Spleen (tissue), 11 donors: ENCODE measurements at regions not wholly inside any gene's neighbourhood (a gene's known extent, or its start where the extent isn't known, plus 50 kb on each side); places are given as distances from the start of the nearest gene placed in this dataset.
"Not testable (repeated sequence)": the region's sequence is repeated elsewhere in the genome, so short reads cannot be mapped to it uniquely, and the experiment has no call there.

Source experiments
- DNase-seq: peaks from one replicate; pipeline ENCODE4 v3.0.0-alpha.2; 2020
- H3K27ac ChIP-seq, 8 donors: fragments of 200-600 bp; sonication (generic) in 7 of 8; 1 replicate in 4 of 8; 2 replicates in 4 of 8; pipeline versions ENCODE4 v1.5.0 to v1.8.0; 2016 to 2021; ENCODE audit warnings: inconsistent platforms in 4 of 8, mild to moderate bottlenecking in 4 of 8, moderate library complexity in 1 of 8
- H3K27me3 ChIP-seq, 7 donors: fragments of 200-600 bp; sonication (generic) in 6 of 7; replicated peaks in 1 of 7; 1 replicate in 4 of 7; 2 replicates in 3 of 7; pipeline versions ENCODE4 v1.5.0 to v1.8.0; 2016 to 2021; ENCODE audit warnings: inconsistent platforms in 3 of 7, mild to moderate bottlenecking in 1 of 7
- H3K36me3 ChIP-seq, 6 donors: fragments of 200-600 bp; sonication (generic) in 5 of 6; 1 replicate in 4 of 6; 2 replicates in 2 of 6; pipeline versions ENCODE4 v1.5.0 to v1.8.0; 2016 to 2021; ENCODE audit warnings: inconsistent platforms in 2 of 6
- H3K4me1 ChIP-seq, 6 donors: fragments of 200-600 bp; sonication (generic) in 5 of 6; 1 replicate in 3 of 6; 2 replicates in 3 of 6; pipeline versions ENCODE4 v1.5.0 to v1.8.0; 2016 to 2021; ENCODE audit warnings: inconsistent platforms in 3 of 6
- H3K4me3 ChIP-seq, 8 donors: fragments of 200-600 bp; sonication (generic) in 7 of 8; 1 replicate in 4 of 8; 2 replicates in 4 of 8; pipeline versions ENCODE4 v1.5.0 to v1.8.0; 2016 to 2021; ENCODE audit warnings: inconsistent platforms in 4 of 8, mild to moderate bottlenecking in 4 of 8, moderate library complexity in 2 of 8
- H3K9me3 ChIP-seq, 8 donors: fragments of 200-600 bp; sonication (generic) in 7 of 8; 1 replicate in 4 of 8; 2 replicates in 4 of 8; pipeline versions ENCODE4 v1.5.0 to v1.8.0; 2016 to 2021; ENCODE audit warnings: inconsistent platforms in 4 of 8
- POLR2A ChIP-seq, 3 donors: fragments of 450-650 bp; IDR thresholded peaks; one replicate each; pipeline ENCODE4 v1.5.1; 2017; ENCODE audit warnings: antibody characterized with exemption in 3 of 3, mild to moderate bottlenecking in 1 of 3
- POLR2AphosphoS5 ChIP-seq, 3 donors: sonication (generic); formaldehyde crosslinking; IDR thresholded peaks; one replicate each; pipeline ENCODE4 v1.5.1; 2017; ENCODE audit warnings: antibody characterized with exemption in 3 of 3
- WGBS, 5 donors: extraction: QIAGEN DNeasy Blood & Tissue Kit in 3 of 5; methylation state at CpG; one replicate each; pipeline versions ENCODE4 v1.1.5 to v1.1.7; 2013 to 2018; 5-methylcytosine and 5-hydroxymethylcytosine counted together
- intact Hi-C: fragments of 100-400 bp; cut with DNase I; formaldehyde crosslinking; loops from one replicate; pipeline ENCODE4 v1.15.0; 2023; ENCODE audit warnings: low total_unique reads
- TF ChIP-seq, protein P1 (sequence below), 11 experiments: fragments of 200-600 bp in 7 of 11; fragments of 450-650 bp in 4 of 11; sonication (generic) in 4 of 11; IDR thresholded peaks in 8 of 11; conservative IDR thresholded peaks in 3 of 11; 1 replicate in 7 of 11; 2 replicates in 4 of 11; pipeline versions ENCODE4 v1.4.0 to v1.8.0; 2016 to 2021; ENCODE audit warnings: antibody characterized with exemption in 11 of 11, inconsistent platforms in 4 of 11, mild to moderate bottlenecking in 1 of 11
- donor health status: healthy with polysubstance abuse.
- donor health status: DM: no; HTN: no; CAD: no; lungs with moderate emphysema.
- donor health status: DM: no; HTN: no; CAD: no.
- donor health status: Bipolar disorder and iron deficiency.
- donor health status: healthy.
- donor health status: DM: no; HTN: no; CAD: no.
- donor health status: DM: yes; HTN: yes; CAD: no.

DNA sequence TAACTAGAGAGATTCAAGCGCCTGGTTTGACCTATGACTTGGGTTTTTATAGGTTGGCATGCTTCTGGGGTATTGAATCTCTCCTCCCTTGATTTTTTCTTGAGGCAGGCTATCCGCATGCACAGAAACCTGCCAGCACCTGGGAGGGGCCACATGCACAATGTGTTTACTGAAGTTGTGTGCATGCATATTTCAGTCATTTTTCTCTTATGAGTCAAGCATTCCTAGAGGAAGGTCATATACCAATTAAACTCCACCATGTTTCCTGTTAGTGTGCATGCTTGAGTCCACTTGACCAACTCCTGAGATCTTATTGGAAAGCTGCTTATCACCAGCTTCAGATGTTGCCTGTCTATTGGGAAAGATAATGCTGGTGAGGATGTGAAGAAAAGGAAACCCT is 1718.4 kb downstream of the LRRC4C start:
- Histone ChIP-seq H3K4me1 (no peaks in the 10 kb centered on the region), H3K36me3 (no peaks in the 10 kb centered on the region), H3K27ac (no peak overlapping the region), H3K9me3 (peaks cover 0 to 16% (median 0%) of the 10 kb centered on the region in 8 donors), H3K27me3 (no peaks in the 10 kb centered on the region), H3K4me3 (no peak overlapping the region)
- no peak for DNase-seq
- WGBS, 5 donors: 82 to 98% (median 90%) methylated on average over 2 of the region's 2 CpGs
- TF ChIP-seq POLR2A (IDR thresholded peaks at IDR 0.05) (no peak), POLR2AphosphoS5 (IDR thresholded peaks at IDR 0.05) (no peak)
- TF ChIP-seq, protein P1, sequence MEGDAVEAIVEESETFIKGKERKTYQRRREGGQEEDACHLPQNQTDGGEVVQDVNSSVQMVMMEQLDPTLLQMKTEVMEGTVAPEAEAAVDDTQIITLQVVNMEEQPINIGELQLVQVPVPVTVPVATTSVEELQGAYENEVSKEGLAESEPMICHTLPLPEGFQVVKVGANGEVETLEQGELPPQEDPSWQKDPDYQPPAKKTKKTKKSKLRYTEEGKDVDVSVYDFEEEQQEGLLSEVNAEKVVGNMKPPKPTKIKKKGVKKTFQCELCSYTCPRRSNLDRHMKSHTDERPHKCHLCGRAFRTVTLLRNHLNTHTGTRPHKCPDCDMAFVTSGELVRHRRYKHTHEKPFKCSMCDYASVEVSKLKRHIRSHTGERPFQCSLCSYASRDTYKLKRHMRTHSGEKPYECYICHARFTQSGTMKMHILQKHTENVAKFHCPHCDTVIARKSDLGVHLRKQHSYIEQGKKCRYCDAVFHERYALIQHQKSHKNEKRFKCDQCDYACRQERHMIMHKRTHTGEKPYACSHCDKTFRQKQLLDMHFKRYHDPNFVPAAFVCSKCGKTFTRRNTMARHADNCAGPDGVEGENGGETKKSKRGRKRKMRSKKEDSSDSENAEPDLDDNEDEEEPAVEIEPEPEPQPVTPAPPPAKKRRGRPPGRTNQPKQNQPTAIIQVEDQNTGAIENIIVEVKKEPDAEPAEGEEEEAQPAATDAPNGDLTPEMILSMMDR (IDR thresholded peaks at IDR 0.05 in 8 of 11, conservative IDR thresholded peaks at IDR 0.05 in 3 of 11): no peak
- intact Hi-C loops: no loop called here

DNA sequence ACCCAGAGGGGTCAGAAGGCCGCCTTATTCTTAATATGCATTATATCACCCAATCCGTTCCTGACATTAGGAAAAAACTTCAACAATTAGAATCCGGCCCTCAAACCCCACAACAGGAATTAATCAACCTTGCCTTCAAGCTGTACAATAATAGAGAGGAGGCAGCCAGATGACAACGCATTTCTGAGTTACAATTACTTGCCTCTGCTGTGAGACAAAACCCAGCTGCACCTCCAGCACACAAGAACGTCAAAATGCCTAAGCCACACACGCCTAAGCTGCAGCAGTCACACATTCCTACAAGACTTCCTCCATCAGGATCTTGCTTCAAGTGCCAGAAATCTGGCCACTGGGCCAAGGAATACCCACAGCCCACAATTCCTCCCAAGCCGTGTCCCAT is 1723.1 kb downstream of the LRRC4C start:
- intact Hi-C loops: not testable (repeated sequence)

DNA sequence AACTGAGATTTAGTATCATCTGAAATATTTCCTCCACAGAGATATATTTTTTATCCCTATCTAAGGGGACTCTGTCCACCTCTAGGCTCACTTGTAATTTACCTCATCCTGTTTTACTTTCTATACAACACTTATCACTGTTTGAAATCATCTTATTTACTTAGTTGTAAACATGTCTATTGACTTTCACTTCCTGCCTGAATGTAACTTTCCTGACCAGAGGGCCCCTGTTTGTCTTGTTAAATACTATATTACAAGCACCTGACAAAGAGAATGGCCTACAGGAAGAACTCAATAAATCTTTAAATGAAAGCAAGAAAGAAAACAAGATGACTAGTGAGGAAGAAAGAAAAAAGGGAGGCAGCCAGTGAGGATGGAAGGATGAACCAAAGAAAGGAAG is 1727.5 kb downstream of the LRRC4C start:
- TF ChIP-seq POLR2AphosphoS5 (IDR thresholded peaks at IDR 0.05) (no peak), POLR2A (IDR thresholded peaks at IDR 0.05) (no peak)
- TF ChIP-seq, protein P1 (IDR thresholded peaks at IDR 0.05 in 8 of 11, conservative IDR thresholded peaks at IDR 0.05 in 3 of 11): no peak
- Histone ChIP-seq H3K4me1 (no peaks in the 10 kb centered on the region), H3K9me3 (peaks cover 0 to 4% (median 0%) of the 10 kb centered on the region in 8 donors), H3K36me3 (no peaks in the 10 kb centered on the region), H3K4me3 (no peak overlapping the region), H3K27ac (no peak overlapping the region), H3K27me3 (no peaks in the 10 kb centered on the region)
- no peak for DNase-seq
- intact Hi-C loops: no loop called here

More for the DNA sequence above, 1723.1 kb downstream of the LRRC4C start:
- H3K27ac ChIP-seq, H3K36me3 ChIP-seq, H3K4me1 ChIP-seq, H3K4me3 ChIP-seq, H3K9me3 ChIP-seq, H3K27me3 ChIP-seq, DNase-seq: not testable (repeated sequence)
- WGBS, 5 donors: 68 to 85% (median 76%) methylated on average over 7 of the region's 7 CpGs

DNA sequence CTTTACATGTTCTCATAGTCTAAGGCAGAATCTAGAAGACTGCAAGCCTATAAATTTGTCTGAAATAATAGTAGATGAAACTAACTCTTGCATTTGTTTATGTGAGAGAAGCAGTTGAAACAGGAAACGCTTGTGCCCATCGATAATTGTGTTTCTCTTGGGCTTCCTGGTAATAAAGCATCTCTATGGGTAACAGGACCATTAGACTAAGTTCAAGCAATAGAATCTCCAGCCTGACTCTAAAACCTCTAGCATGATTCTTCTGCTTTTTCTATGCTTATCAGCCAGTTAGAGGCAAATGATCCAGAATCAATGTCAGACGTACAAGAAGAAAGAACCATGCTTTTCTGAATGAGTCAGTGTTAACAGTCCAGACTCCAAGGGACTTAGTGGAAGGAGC is 1734.4 kb downstream of the LRRC4C start:
- Histone ChIP-seq H3K27ac (no peak overlapping the region), H3K4me1 (no peaks in the 10 kb centered on the region), H3K4me3 (no peak overlapping the region), H3K36me3 (no peaks in the 10 kb centered on the region), H3K27me3 (no peaks in the 10 kb centered on the region), H3K9me3 (peaks cover 0 to 4% (median 0%) of the 10 kb centered on the region in 8 donors)
- TF ChIP-seq, protein P1 (IDR thresholded peaks at IDR 0.05 in 8 of 11, conservative IDR thresholded peaks at IDR 0.05 in 3 of 11): no peak
- TF ChIP-seq POLR2A (IDR thresholded peaks at IDR 0.05) (no peak), POLR2AphosphoS5 (IDR thresholded peaks at IDR 0.05) (no peak)
- DNase-seq: no peak
- WGBS, 5 donors: 38 to 64% (median 50%) methylated on average over 3 of the region's 3 CpGs
- intact Hi-C loops: no loop called here

DNA sequence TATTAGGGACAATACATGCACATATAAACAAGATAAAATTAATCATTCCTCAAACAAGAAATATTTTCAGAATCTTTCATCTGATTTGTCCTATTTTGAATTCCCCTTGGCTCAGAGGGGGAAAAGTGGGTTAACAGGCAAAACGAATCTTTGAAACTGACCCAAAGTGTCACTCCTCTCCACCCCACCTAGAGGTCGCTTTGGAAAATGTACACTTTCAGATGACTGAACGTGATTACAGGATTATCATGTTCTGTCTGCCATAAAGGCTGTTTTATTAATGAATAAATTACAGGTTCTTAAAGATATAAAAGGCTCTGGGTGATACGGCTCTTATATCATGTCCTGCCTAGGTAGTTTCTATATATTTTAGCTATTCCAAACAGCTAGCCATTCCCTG is 1735.0 kb downstream of the LRRC4C start:
- H3K27ac ChIP-seq: no peak overlapping the region
- 56 to 78% (median 57%) methylated on average over 4 of the region's 4 CpGs for WGBS, 5 donors
- no peak overlapping the region for H3K4me3 ChIP-seq
- H3K9me3 ChIP-seq: peaks cover 0 to 4% (median 0%) of the 10 kb centered on the region in 8 donors
- no peaks in the 10 kb centered on the region for H3K27me3 ChIP-seq
- no peak for DNase-seq
- no peaks in the 10 kb centered on the region for H3K36me3 ChIP-seq
- no peaks in the 10 kb centered on the region for H3K4me1 ChIP-seq
- intact Hi-C loops: no loop called here
- TF ChIP-seq POLR2A (IDR thresholded peaks at IDR 0.05) (no peak), POLR2AphosphoS5 (IDR thresholded peaks at IDR 0.05) (no peak)
- TF ChIP-seq, protein P1 (IDR thresholded peaks at IDR 0.05 in 8 of 11, conservative IDR thresholded peaks at IDR 0.05 in 3 of 11): no peak
